Mesenchymal stem cell (in vitro differentiated cells and primary cell): ENCODE measurements at regions not wholly inside any gene's neighbourhood (a gene's known extent, or its start where the extent isn't known, plus 50 kb on each side); places are given as distances from the start of the nearest gene placed in this dataset.

Experiments
- DNase-seq: peaks from one replicate; pipeline ENCODE4 v3.0.0-alpha.2; 2013
- H2AFZ ChIP-seq: one replicate; pipeline ENCODE4 v1.6.1; 2013; ENCODE audit warnings: low read depth, mild to moderate bottlenecking, control low read depth, inconsistent platforms, low read length, moderate library complexity
- H2AK5ac ChIP-seq: 2 replicates; pipeline ENCODE4 v1.6.1; 2013; ENCODE audit warnings: low read length, moderate library complexity, mild to moderate bottlenecking, inconsistent platforms; ENCODE audit not compliant: severe bottlenecking
- H2BK120ac ChIP-seq: one replicate; pipeline ENCODE4 v1.6.1; 2013; ENCODE audit warnings: low read depth, mild to moderate bottlenecking, inconsistent platforms, low read length, moderate library complexity
- H2BK12ac ChIP-seq, 2 experiments: one replicate each; pipeline ENCODE4 v1.6.1; 2013; ENCODE audit warnings: inconsistent platforms in 2 of 2, low read length in 2 of 2, mild to moderate bottlenecking in 2 of 2, moderate library complexity in 2 of 2, control low read depth in 1 of 2
- H2BK15ac ChIP-seq: one replicate; pipeline ENCODE4 v1.6.1; 2013; ENCODE audit warnings: mild to moderate bottlenecking, low read depth, inconsistent platforms; ENCODE audit not compliant: poor library complexity, severe bottlenecking
- H2BK5ac ChIP-seq: 2 replicates; pipeline ENCODE4 v1.6.1; 2013; ENCODE audit warnings: low read depth, mild to moderate bottlenecking, low read length, control low read depth, inconsistent platforms; ENCODE audit not compliant: poor library complexity, severe bottlenecking
- H3K14ac ChIP-seq, 2 experiments: one replicate each; pipeline ENCODE4 v1.6.1; 2013; ENCODE audit warnings: inconsistent platforms in 2 of 2, low read length in 2 of 2, control low read depth in 1 of 2, mild to moderate bottlenecking in 1 of 2, moderate library complexity in 1 of 2
- H3K18ac ChIP-seq, 2 experiments: one replicate each; pipeline ENCODE4 v1.6.1; 2013; ENCODE audit warnings: inconsistent platforms in 2 of 2, low read length in 2 of 2, control low read depth in 1 of 2, low read depth in 1 of 2, mild to moderate bottlenecking in 1 of 2
- H3K23ac ChIP-seq, 2 experiments: one replicate each; pipeline ENCODE4 v1.6.1; 2013; ENCODE audit warnings: inconsistent platforms in 2 of 2, low read length in 2 of 2, mild to moderate bottlenecking in 2 of 2, moderate library complexity in 2 of 2, control low read depth in 1 of 2
- H3K27ac ChIP-seq: 2 replicates; pipeline ENCODE4 v1.5.1; 2013; ENCODE audit warnings: mild to moderate bottlenecking, moderate library complexity, low read length, control low read depth, inconsistent platforms; ENCODE audit not compliant: poor library complexity, severe bottlenecking
- H3K27me3 ChIP-seq, 2 experiments: 2 replicates each; pipeline versions ENCODE4 v1.6.1 to v1.7.0; 2013; ENCODE audit warnings: low read length in 2 of 2, mild to moderate bottlenecking in 2 of 2, moderate library complexity in 2 of 2, control low read depth in 1 of 2, inconsistent platforms in 1 of 2; ENCODE audit not compliant: control insufficient read depth in 1 of 2, insufficient read depth in 1 of 2
- H3K36me3 ChIP-seq, 2 experiments: 2 replicates each; pipeline versions ENCODE4 v1.6.1 to v1.7.0; 2013; ENCODE audit warnings: low read length in 2 of 2, control low read depth in 1 of 2, inconsistent platforms in 1 of 2, low read depth in 1 of 2, mild to moderate bottlenecking in 1 of 2; ENCODE audit not compliant: insufficient read depth in 2 of 2, control insufficient read depth in 1 of 2
- H3K4ac ChIP-seq, 2 experiments: one replicate each; pipeline ENCODE4 v1.6.1; 2013; ENCODE audit warnings: inconsistent platforms in 2 of 2, low read length in 2 of 2, mild to moderate bottlenecking in 2 of 2, moderate library complexity in 2 of 2, control low read depth in 1 of 2, low read depth in 1 of 2
- H3K4me1 ChIP-seq: 2 replicates; pipeline ENCODE4 v1.6.1; 2013; ENCODE audit warnings: low read depth, low read length, control low read depth; ENCODE audit not compliant: control insufficient read depth, insufficient read depth
- H3K4me2 ChIP-seq: 2 replicates; pipeline ENCODE4 v1.6.1; 2013; ENCODE audit warnings: low read length, mild to moderate bottlenecking, inconsistent platforms; ENCODE audit not compliant: poor library complexity, severe bottlenecking
- H3K4me3 ChIP-seq, 2 experiments: 2 replicates each; pipeline versions ENCODE4 v1.5.1 to v1.7.0; 2013; ENCODE audit warnings: low read length in 2 of 2, mild to moderate bottlenecking in 2 of 2, control low read depth in 1 of 2, low read depth in 1 of 2; ENCODE audit not compliant: insufficient read depth in 1 of 2
- H3K79me1 ChIP-seq: replicated peaks from 2 replicates; pipeline ENCODE4 v1.6.1; 2013; ENCODE audit warnings: mild to moderate bottlenecking, control low read depth, low read length, inconsistent platforms; ENCODE audit not compliant: poor library complexity, severe bottlenecking
- H3K9ac ChIP-seq: 2 replicates; pipeline ENCODE4 v1.7.0; 2013; ENCODE audit warnings: mild to moderate bottlenecking, low read length, moderate library complexity
- H3K9me3 ChIP-seq: 2 replicates; pipeline ENCODE4 v1.7.0; 2013; ENCODE audit warnings: mild to moderate bottlenecking, low read length; ENCODE audit not compliant: control insufficient read depth
- H4K8ac ChIP-seq: one replicate; pipeline ENCODE4 v1.6.1; 2013; ENCODE audit warnings: inconsistent platforms, mild to moderate bottlenecking, low read length, moderate library complexity
- H4K91ac ChIP-seq: one replicate; pipeline ENCODE4 v1.6.1; 2013; ENCODE audit warnings: mild to moderate bottlenecking, low read length, inconsistent platforms
- WGBS: methylation state at CpG from one replicate; pipeline ENCODE4 v1.1.7; 2013; ENCODE audit warnings: mixed read lengths; 5-methylcytosine and 5-hydroxymethylcytosine counted together

DNA sequence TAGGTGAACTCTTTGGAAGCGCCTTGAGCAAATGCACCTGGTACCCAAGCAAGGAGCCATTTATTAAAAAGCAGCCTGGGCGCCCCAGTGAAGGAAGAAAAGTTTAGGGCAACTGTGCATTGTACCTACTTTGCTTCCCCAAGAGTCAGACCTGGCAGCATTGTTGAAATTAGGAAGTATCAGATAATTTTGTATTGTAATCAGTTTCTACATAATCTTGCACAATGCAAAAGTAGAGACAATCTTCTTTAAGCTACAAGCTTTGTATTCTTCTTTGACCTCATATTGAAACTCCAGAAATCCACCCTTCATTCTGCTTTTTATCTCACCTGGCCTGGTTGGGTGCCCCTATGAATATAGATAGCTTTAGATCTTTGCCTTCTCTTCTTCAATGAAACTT is 490.8 kb downstream of the RASEF start:
- peaks cover 25% of the 10 kb centered on the region for H3K9me3 ChIP-seq
- H3K14ac ChIP-seq: no peak overlapping the region
- no peak overlapping the region for H4K91ac ChIP-seq
- no peak overlapping the region for H2BK12ac ChIP-seq
- no peak overlapping the region for H2AK5ac ChIP-seq
- no peak overlapping the region for H3K27ac ChIP-seq
- H3K23ac ChIP-seq: no peak overlapping the region
- no peak overlapping the region for H2BK5ac ChIP-seq
- no peak overlapping the region for H2BK15ac ChIP-seq
- 83% methylated on average over 2 of the region's 2 CpGs for WGBS
- H3K36me3 ChIP-seq: no peaks in the 10 kb centered on the region
- no peak overlapping the region for H2BK120ac ChIP-seq
- H3K4me1 ChIP-seq: no peaks in the 10 kb centered on the region
- H3K4me2 ChIP-seq: no peak overlapping the region
- H2AFZ ChIP-seq: no peak overlapping the region
- H3K9ac ChIP-seq: no peak overlapping the region
- peaks cover 0 to 3% of the 10 kb centered on the region in 2 experiments for H3K27me3 ChIP-seq
- H4K8ac ChIP-seq: no peak overlapping the region
- no peak overlapping the region for H3K4me3 ChIP-seq
- H3K4ac ChIP-seq: no peak overlapping the region
- no peak for DNase-seq
- no peak overlapping the region for H3K18ac ChIP-seq
- H3K79me1 ChIP-seq: no peaks in the 10 kb centered on the region

DNA sequence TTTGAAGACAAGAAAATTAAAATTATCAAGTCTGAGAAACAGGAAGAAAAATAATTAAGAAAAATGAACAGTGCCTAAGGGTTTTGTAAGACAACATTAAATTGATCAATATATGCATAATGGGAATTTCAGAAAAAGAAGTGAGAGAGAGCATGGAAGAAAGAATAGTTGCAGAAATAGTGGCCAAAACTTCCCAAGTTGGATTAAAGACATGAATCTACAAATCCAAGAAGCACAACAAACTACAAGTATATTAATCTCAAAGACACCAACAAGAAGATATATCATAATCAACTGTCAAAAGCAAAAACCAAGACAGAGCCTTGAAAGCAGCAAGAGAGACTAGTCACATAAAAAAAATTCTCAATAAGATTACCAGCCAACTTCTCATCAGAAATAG is 488.0 kb downstream of the RASEF start:
- H3K14ac ChIP-seq: no peak overlapping the region
- H3K18ac ChIP-seq: no peak overlapping the region
- no peak overlapping the region for H2AFZ ChIP-seq
- H2AK5ac ChIP-seq: no peak overlapping the region
- H3K4ac ChIP-seq: no peak overlapping the region
- no peak overlapping the region for H3K27ac ChIP-seq
- DNase-seq: no peak
- H3K23ac ChIP-seq: no peak overlapping the region
- no peak overlapping the region for H2BK15ac ChIP-seq
- peaks cover 36% of the 10 kb centered on the region for H3K9me3 ChIP-seq
- H4K91ac ChIP-seq: no peak overlapping the region
- no peak overlapping the region for H2BK12ac ChIP-seq
- no peak overlapping the region for H2BK120ac ChIP-seq
- no peak overlapping the region for H3K9ac ChIP-seq
- H3K36me3 ChIP-seq: no peaks in the 10 kb centered on the region
- no peaks in the 10 kb centered on the region for H3K4me1 ChIP-seq
- H3K79me1 ChIP-seq: no peaks in the 10 kb centered on the region
- H3K4me2 ChIP-seq: no peak overlapping the region
- H3K27me3 ChIP-seq: peaks cover 0 to 3% of the 10 kb centered on the region in 2 experiments
- no peak overlapping the region for H3K4me3 ChIP-seq
- no peak overlapping the region for H2BK5ac ChIP-seq
- H4K8ac ChIP-seq: no peak overlapping the region

DNA sequence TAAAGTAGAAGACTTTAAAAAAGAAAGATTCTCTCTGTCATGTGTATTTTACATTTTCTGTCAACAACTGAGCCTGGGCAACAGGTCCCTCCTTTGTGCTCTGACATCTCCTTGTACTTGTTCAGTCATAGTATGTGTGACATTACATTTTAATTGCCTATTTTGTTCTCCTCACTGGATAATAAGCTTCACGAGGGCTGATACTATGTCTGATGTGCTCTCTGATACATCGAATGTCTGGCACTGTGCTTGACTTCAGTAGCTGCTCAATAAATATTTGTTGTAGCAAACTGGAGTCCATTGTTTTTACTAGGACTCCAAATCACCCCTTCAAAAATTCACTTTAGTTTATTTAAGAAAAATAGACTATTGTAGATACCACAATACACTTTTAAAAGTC is 482.0 kb downstream of the RASEF start:
- Histone ChIP-seq H3K4me1 (no peaks in the 10 kb centered on the region), H3K27ac (no peak overlapping the region), H4K8ac (no peak overlapping the region), H3K4ac (no peak overlapping the region), H3K9me3 (peaks cover 12% of the 10 kb centered on the region), H3K14ac (no peak overlapping the region), H3K18ac (no peak overlapping the region), H3K27me3 (no peaks in the 10 kb centered on the region), H3K4me2 (no peak overlapping the region), H3K36me3 (no peaks in the 10 kb centered on the region), H2BK15ac (no peak overlapping the region), H2AFZ (no peak overlapping the region), H2BK120ac (no peak overlapping the region), H2BK12ac (no peak overlapping the region), H4K91ac (no peak overlapping the region), H3K23ac (no peak overlapping the region), H3K79me1 (no peaks in the 10 kb centered on the region), H2AK5ac (no peak overlapping the region), H3K4me3 (no peak overlapping the region), H3K9ac (no peak overlapping the region), H2BK5ac (no peak overlapping the region)
- no peak for DNase-seq
- 100% methylated on average over 2 of the region's 2 CpGs for WGBS

DNA sequence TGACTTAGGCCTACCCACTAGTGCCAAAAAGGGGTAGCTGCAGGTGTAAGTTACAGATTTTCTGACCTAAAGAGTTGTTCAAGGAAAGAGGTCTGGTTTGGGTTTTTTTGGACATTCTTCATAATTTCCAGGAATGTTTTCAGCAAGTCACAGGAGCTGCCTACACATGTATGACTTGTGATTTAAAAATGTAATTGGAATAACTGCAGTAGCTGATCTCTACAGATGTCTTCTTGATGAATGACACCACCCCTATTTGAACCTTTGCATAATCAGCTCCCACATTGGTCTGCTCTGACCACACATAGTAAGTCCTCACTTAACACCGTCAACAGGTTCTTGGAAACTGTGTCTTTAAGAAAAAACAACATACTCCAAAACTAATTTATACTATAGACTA is 481.4 kb downstream of the RASEF start:
- 86% methylated on average over 1 of the region's 1 CpG for WGBS
- no peak overlapping the region for H2AFZ ChIP-seq

More for the DNA sequence above, 481.4 kb downstream of the RASEF start:
- H3K4me1 ChIP-seq: no peaks in the 10 kb centered on the region
- no peak overlapping the region for H3K23ac ChIP-seq
- H4K8ac ChIP-seq: no peak overlapping the region
- no peak overlapping the region for H3K4ac ChIP-seq
- no peaks in the 10 kb centered on the region for H3K27me3 ChIP-seq
- no peak overlapping the region for H2BK120ac ChIP-seq
- H3K14ac ChIP-seq: no peak overlapping the region
- H2BK15ac ChIP-seq: no peak overlapping the region
- H3K9me3 ChIP-seq: peaks cover 11% of the 10 kb centered on the region
- no peak overlapping the region for H3K4me2 ChIP-seq
- no peak for DNase-seq
- no peaks in the 10 kb centered on the region for H3K79me1 ChIP-seq
- no peak overlapping the region for H2BK12ac ChIP-seq
- H4K91ac ChIP-seq: no peak overlapping the region
- H3K9ac ChIP-seq: no peak overlapping the region
- H3K36me3 ChIP-seq: no peaks in the 10 kb centered on the region
- H2BK5ac ChIP-seq: no peak overlapping the region
- no peak overlapping the region for H3K18ac ChIP-seq
- no peak overlapping the region for H3K4me3 ChIP-seq
- no peak overlapping the region for H2AK5ac ChIP-seq
- H3K27ac ChIP-seq: no peak overlapping the region
